Progenitor cell of endocrine pancreas (in vitro differentiated cells): ENCODE measurements at regions not wholly inside any gene's neighbourhood (a gene's known extent, or its start where the extent isn't known, plus 50 kb on each side); places are given as distances from the start of the nearest gene placed in this dataset.

Experiments
- DNase-seq: peaks from one replicate; pipeline ENCODE4 v3.0.0; 2021; ENCODE audit warnings: low spot score; ENCODE audit not compliant: unreplicated experiment
- H3K27ac Mint-ChIP-seq: 2 replicates; pipeline ENCODE4 v1.8.0; 2021; ENCODE audit warnings: mild to moderate bottlenecking, moderate library complexity, mixed read lengths
- H3K27me3 Mint-ChIP-seq: 2 replicates; pipeline ENCODE4 v1.8.0; 2021; ENCODE audit warnings: mixed read lengths
- H3K36me3 Mint-ChIP-seq: 2 replicates; pipeline ENCODE4 v1.8.0; 2022; ENCODE audit warnings: mixed read lengths; ENCODE audit not compliant: insufficient read depth
- H3K4me1 Mint-ChIP-seq: 2 replicates; pipeline ENCODE4 v1.8.0; 2021; ENCODE audit warnings: low read depth, mixed read lengths
- H3K4me3 Mint-ChIP-seq: 2 replicates; pipeline ENCODE4 v1.8.0; 2021; ENCODE audit warnings: low read depth, mild to moderate bottlenecking, moderate library complexity, mixed read lengths
- H3K9me3 Mint-ChIP-seq: 2 replicates; pipeline ENCODE4 v1.8.0; 2021; ENCODE audit warnings: low read depth, mixed read lengths
- TF ChIP-seq, protein P1 (sequence below): fragments of 200-600 bp; sonication (generic); IDR thresholded peaks from one replicate; pipeline ENCODE4 v1.5.0; 2021; ENCODE audit warnings: antibody characterized with exemption, mild to moderate bottlenecking; ENCODE audit not compliant: unreplicated experiment

DNA sequence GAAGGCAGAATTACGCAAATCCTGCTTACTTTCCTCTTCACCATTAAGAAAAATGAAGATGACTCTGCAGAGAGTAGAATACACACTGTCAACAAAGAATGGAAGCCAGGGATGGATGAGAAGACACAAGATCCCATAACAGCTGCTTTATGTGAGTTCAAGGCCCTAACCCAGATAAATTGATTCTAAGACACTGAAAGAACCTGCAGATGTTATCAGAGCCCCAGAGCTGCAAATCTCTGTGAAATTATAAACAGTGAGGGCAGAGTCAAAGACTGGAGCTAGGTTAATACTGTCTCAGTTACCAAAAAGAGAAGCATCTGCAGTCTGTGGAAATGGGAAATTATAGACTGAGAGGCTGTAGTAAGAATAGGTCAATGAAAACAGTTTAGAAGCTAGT, 320.1 kb upstream of the PKDCC start:
- H3K4me1 Mint-ChIP-seq: peaks cover 10% of the 10 kb centered on the region
- TF ChIP-seq, protein P1, sequence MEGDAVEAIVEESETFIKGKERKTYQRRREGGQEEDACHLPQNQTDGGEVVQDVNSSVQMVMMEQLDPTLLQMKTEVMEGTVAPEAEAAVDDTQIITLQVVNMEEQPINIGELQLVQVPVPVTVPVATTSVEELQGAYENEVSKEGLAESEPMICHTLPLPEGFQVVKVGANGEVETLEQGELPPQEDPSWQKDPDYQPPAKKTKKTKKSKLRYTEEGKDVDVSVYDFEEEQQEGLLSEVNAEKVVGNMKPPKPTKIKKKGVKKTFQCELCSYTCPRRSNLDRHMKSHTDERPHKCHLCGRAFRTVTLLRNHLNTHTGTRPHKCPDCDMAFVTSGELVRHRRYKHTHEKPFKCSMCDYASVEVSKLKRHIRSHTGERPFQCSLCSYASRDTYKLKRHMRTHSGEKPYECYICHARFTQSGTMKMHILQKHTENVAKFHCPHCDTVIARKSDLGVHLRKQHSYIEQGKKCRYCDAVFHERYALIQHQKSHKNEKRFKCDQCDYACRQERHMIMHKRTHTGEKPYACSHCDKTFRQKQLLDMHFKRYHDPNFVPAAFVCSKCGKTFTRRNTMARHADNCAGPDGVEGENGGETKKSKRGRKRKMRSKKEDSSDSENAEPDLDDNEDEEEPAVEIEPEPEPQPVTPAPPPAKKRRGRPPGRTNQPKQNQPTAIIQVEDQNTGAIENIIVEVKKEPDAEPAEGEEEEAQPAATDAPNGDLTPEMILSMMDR: no peak
- H3K36me3 Mint-ChIP-seq: no peaks in the 10 kb centered on the region

DNA sequence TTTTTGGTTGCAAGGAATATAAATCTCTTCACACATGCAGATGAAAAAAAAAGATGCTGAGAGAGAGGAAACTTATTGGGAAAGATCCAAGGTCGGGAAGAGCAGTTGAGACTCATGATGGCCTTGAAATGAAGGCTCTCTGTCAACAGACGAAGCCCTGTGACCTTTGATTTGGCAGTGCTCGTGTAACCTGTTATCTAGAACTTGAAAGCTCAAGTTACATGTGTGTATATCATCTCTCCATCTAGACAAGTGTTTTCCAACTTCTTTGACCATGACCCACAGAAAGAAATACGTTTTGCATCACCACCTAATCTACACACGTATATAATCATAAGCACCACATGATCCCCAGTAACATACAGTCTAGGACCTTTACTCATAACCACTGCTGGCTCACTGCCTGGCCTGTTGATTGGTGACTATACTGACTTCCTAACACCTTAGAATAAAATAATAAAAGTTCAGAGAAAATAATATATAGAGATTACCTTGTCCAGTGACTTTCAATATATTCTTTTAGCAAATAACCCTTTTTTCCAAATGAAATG, 319.0 kb upstream of the PKDCC start:
- Mint-ChIP-seq H3K9me3 (no peaks in the 10 kb centered on the region), H3K27me3 (peaks cover 3% of the 10 kb centered on the region), H3K27ac (no peak overlapping the region), H3K36me3 (no peaks in the 10 kb centered on the region), H3K4me3 (no peak overlapping the region), H3K4me1 (peaks cover 4% of the 10 kb centered on the region)
- TF ChIP-seq, protein P1: no peak
- DNase-seq: no peak

More for the DNA sequence above, 320.1 kb upstream of the PKDCC start:
- H3K27ac Mint-ChIP-seq: no peak overlapping the region
- H3K27me3 Mint-ChIP-seq: peaks cover 3% of the 10 kb centered on the region
- H3K9me3 Mint-ChIP-seq: no peaks in the 10 kb centered on the region
- DNase-seq: no peak
- no peak overlapping the region for H3K4me3 Mint-ChIP-seq

DNA sequence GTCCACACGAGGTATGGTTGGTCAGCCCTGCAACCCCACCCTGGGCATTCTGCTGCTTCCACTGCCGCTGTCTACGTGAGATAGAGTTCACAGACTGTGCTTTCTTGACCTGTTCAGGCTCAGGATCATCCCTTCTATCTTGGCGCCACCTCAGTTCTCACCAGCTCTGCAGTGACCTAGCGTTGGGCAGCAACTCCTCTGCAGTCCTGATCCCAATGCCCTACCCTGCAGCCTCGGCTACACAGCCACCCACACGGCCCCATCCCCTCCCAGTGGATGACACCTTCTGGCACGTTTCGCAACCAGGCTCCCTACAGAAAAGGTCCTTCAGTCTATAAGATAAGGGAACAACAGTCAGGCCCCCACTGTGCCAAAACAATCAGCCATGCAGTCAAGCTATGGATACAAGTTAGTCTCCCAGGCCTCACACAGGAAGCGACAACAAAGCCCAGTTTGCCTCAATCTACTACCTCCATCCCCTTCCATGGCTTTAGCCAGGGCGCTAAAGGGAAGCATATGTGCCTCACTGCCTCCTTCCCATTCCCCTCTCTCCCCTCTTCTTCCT, 317.9 kb upstream of the PKDCC start:
- DNase-seq: no peak

DNA sequence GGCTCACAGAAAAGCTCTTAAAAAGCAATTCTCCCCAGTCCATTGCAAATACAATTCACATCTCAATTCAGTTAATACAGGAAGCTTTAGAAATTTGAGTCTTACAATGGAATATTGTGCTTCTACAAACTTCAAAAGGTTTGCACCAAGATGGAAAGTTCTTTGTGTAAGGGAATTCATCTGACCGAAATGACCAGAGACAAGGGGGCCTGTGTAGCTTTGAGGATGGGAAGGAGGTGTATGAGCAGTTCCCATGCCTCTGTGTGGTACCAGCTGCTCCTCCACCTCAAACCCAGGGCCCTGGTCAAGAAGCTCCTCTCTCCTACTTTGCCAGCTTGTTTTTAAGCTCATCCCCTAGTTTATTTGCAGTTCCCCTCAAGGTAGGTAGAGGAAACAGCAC, 312.8 kb upstream of the PKDCC start:
- Mint-ChIP-seq H3K4me3 (no peak overlapping the region), H3K4me1 (no peaks in the 10 kb centered on the region), H3K9me3 (no peaks in the 10 kb centered on the region), H3K27ac (no peak overlapping the region), H3K36me3 (no peaks in the 10 kb centered on the region), H3K27me3 (peaks cover 18% of the 10 kb centered on the region)
- DNase-seq: no peak
- TF ChIP-seq, protein P1: no peak

More for the DNA sequence above, 317.9 kb upstream of the PKDCC start:
- Mint-ChIP-seq H3K27ac (no peak overlapping the region), H3K9me3 (no peaks in the 10 kb centered on the region), H3K36me3 (no peaks in the 10 kb centered on the region), H3K27me3 (peaks cover 7% of the 10 kb centered on the region), H3K4me1 (no peaks in the 10 kb centered on the region), H3K4me3 (no peak overlapping the region)
- TF ChIP-seq, protein P1: no peak

DNA sequence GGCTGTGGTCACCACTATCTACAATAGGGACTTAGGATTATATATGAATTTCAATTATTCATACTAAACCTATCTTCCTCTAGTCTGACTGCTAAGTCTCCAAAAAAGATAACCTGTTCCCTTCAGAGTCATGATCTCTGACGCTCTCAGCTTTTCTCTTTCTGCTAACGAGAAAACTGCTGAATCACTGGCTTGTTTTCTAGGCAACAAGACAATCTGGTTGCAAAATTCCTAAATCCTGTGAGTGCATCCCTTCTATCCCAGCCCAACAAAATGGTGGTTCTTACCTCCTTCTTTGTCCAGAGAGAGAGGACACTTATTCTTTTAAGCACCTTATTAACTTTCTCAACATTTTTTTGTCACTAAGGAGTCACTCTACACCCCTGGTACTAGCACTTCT, 312.3 kb upstream of the PKDCC start:
- Mint-ChIP-seq H3K4me1 (no peaks in the 10 kb centered on the region), H3K27ac (no peak overlapping the region), H3K27me3 (peaks cover 15% of the 10 kb centered on the region), H3K9me3 (no peaks in the 10 kb centered on the region), H3K36me3 (no peaks in the 10 kb centered on the region), H3K4me3 (no peak overlapping the region)
- no peak for DNase-seq
- TF ChIP-seq, protein P1: no peak
